GM23248 (cell line): ENCODE measurements at regions not wholly inside any gene's neighbourhood (a gene's known extent, or its start where the extent isn't known, plus 50 kb on each side); places are given as distances from the start of the nearest gene placed in this dataset.

Experiments used
- EZH2 ChIP-seq: fragments of 200-600 bp; sonication (generic); IDR thresholded peaks from 2 replicates; pipeline ENCODE4 v1.6.1; 2018; ENCODE audit warnings: antibody characterized with exemption, mild to moderate bottlenecking; ENCODE audit not compliant: insufficient read depth, poor library complexity, severe bottlenecking
- EZH2phosphoT487 ChIP-seq: fragments of 200-600 bp; sonication (generic); IDR thresholded peaks from 2 replicates; pipeline ENCODE4 v1.6.1; 2018; ENCODE audit warnings: antibody characterized with exemption, moderate library complexity, mild to moderate bottlenecking, low read depth; ENCODE audit not compliant: insufficient read depth

DNA sequence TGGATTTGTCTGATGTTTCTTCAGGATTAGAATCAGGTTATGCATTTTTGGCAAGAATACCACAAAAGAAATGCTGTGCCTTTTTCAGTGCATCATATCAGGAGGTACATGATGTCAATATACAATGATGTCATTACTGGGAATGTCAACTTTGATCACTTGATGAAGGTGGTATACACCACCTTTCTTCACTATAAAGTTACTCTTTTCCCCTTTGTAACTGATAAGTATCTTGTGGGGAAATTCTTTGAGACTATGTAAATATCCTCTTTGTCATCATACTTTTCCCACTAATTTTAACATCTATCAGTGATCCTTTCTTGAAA, 65.9 kb upstream of the TCF7L2 start:
- TF ChIP-seq EZH2 (no peak), EZH2phosphoT487 (no peak)
